Stomach (tissue), 8 donors: ENCODE measurements at regions not wholly inside any gene's neighbourhood (a gene's known extent, or its start where the extent isn't known, plus 50 kb on each side); places are given as distances from the start of the nearest gene placed in this dataset.
A peak's percentile ranks its signal among the peaks of the same experiment; 100 is the strongest.

Experiments
- DNase-seq, 2 donors: peaks; one replicate each; pipeline versions ENCODE4 v3.0.0 to v3.0.0-alpha.2; 2013 to 2019
- H3K27ac ChIP-seq, 5 donors: fragments of 200-600 bp in 4 of 5; sonication (generic) in 4 of 5; one replicate each; pipeline ENCODE4 v1.5.1; 2013 to 2019; ENCODE audit warnings: mild to moderate bottlenecking in 1 of 5, moderate library complexity in 1 of 5
- H3K27me3 ChIP-seq, 3 donors: fragments of 200-600 bp; sonication (generic); one replicate each; pipeline ENCODE4 v1.5.1; 2017 to 2019; ENCODE audit warnings: mixed run types in 1 of 3
- H3K36me3 ChIP-seq, 4 donors: fragments of 200-600 bp; sonication (generic); 1 replicate in 3 of 4; 2 replicates in 1 of 4; pipeline ENCODE4 v1.5.1; 2016 to 2019
- H3K4me1 ChIP-seq, 4 donors: fragments of 200-600 bp; sonication (generic); one replicate each; pipeline ENCODE4 v1.5.1; 2016 to 2019
- H3K4me3 ChIP-seq, 4 donors: fragments of 200-600 bp; sonication (generic) in 3 of 4; one replicate each; pipeline ENCODE4 v1.5.1; 2016 to 2019; ENCODE audit warnings: mild to moderate bottlenecking in 1 of 4
- H3K9me3 ChIP-seq, 4 donors: fragments of 200-600 bp; sonication (generic); one replicate each; pipeline ENCODE4 v1.5.1; 2016 to 2019
- EP300 ChIP-seq: sonication (generic); formaldehyde crosslinking; IDR thresholded peaks from one replicate; pipeline ENCODE4 v1.6.1; 2017; ENCODE audit warnings: antibody characterized with exemption
- POLR2A ChIP-seq, 4 donors: fragments of 450-650 bp; IDR thresholded peaks; one replicate each; pipeline ENCODE4 v1.6.1; 2016; ENCODE audit warnings: antibody characterized with exemption in 4 of 4, control low read depth in 2 of 4, mild to moderate bottlenecking in 1 of 4, moderate library complexity in 1 of 4
- POLR2AphosphoS5 ChIP-seq, 3 donors: sonication (generic); formaldehyde crosslinking; IDR thresholded peaks; one replicate each; pipeline ENCODE4 v1.6.1; 2016; ENCODE audit warnings: antibody characterized with exemption in 3 of 3
- WGBS, 5 donors: extraction: QIAGEN DNeasy Blood & Tissue Kit in 3 of 5; methylation state at CpG; one replicate each; pipeline versions ENCODE4 v1.1.5 to v1.1.7; 2013 to 2018; 5-methylcytosine and 5-hydroxymethylcytosine counted together
- intact Hi-C: fragments of 100-400 bp; cut with DNase I; formaldehyde crosslinking; loops from one replicate; pipeline ENCODE4 v1.15.1; 2023; ENCODE audit warnings: low total_unique reads
- TF ChIP-seq, protein P1 (sequence below), 7 experiments: fragments of 450-650 bp in 4 of 7; fragments of 200-600 bp in 3 of 7; sonication (generic) in 3 of 7; IDR thresholded peaks; one replicate each; pipeline ENCODE4 v1.5.1; 2016 to 2019; ENCODE audit warnings: antibody characterized with exemption in 7 of 7, control low read depth in 2 of 7, mild to moderate bottlenecking in 1 of 7
- donor health status: healthy with polysubstance abuse.
- donor health status: Bipolar disorder and iron deficiency.
- donor health status: healthy.

DNA sequence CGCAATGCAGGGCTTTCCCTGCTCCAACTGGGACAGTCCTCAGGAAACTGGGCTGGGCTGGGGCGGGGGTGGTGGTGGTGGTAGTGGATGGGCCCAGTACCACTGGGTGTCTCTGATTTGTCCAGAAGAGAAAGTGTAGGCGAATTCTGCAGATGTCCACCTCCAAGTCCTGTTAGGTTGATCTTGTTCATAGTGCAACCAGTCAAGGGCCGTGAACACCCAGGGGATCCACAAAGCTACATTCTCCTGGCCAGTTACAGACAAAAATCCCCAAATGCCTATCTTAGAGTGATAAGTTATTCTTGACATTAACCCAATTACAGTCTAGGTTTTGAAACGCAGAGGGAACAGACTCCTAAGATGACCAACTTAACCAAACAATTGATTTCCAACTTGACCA is 97.5 kb upstream of the SHB start:
- Histone ChIP-seq H3K4me1 (no peaks in the 10 kb centered on the region), H3K4me3 (no peak overlapping the region), H3K9me3 (peaks cover 8 to 25% (median 19%) of the 10 kb centered on the region in 4 donors), H3K27me3 (no peaks in the 10 kb centered on the region), H3K27ac (no peak overlapping the region), H3K36me3 (no peaks in the 10 kb centered on the region)
- 91 to 97% (median 93%) methylated on average over 5 of the region's 5 CpGs for WGBS, 5 donors
- intact Hi-C loops: no loop called here
- DNase-seq: no peak
- TF ChIP-seq, protein P1, sequence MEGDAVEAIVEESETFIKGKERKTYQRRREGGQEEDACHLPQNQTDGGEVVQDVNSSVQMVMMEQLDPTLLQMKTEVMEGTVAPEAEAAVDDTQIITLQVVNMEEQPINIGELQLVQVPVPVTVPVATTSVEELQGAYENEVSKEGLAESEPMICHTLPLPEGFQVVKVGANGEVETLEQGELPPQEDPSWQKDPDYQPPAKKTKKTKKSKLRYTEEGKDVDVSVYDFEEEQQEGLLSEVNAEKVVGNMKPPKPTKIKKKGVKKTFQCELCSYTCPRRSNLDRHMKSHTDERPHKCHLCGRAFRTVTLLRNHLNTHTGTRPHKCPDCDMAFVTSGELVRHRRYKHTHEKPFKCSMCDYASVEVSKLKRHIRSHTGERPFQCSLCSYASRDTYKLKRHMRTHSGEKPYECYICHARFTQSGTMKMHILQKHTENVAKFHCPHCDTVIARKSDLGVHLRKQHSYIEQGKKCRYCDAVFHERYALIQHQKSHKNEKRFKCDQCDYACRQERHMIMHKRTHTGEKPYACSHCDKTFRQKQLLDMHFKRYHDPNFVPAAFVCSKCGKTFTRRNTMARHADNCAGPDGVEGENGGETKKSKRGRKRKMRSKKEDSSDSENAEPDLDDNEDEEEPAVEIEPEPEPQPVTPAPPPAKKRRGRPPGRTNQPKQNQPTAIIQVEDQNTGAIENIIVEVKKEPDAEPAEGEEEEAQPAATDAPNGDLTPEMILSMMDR (IDR thresholded peaks at IDR 0.05): no peak
- TF ChIP-seq POLR2AphosphoS5 (IDR thresholded peaks at IDR 0.05) (no peak), POLR2A (IDR thresholded peaks at IDR 0.05) (no peak), EP300 (no peak)

DNA sequence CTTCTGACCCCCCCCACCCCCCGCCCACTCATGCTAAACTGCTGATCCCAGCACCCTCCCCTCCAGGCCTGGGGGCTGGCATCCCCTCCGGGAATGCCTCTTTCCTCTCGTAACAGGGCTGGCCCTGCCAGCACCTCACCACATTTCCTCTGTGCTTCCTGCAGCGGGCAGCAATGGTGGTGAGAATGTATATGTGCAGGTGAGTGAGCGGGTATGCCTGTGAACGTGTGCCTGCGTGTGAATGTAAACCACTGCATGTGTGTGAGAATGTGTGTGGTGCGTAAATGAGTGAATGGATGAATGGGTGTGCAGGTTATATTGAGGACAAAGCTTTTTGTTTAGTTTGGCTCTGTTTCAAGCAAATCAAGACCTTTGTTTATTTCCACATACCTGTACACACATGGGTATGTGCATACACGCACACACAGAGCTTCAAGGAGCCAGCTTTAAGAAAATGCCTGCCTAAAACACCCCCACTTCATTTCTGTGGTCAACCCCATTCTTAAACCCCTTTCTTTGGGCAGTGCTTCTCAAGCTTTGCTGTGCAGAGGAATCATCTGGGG is 95.7 kb upstream of the SHB start:
- 52 to 72% (median 63%) methylated on average over 8 to 9 of the region's 9 CpGs for WGBS, 5 donors
- Histone ChIP-seq H3K4me1 (no peaks in the 10 kb centered on the region), H3K27me3 (no peaks in the 10 kb centered on the region), H3K9me3 (peaks cover 0 to 7% (median 1%) of the 10 kb centered on the region in 4 donors), H3K4me3 (no peak overlapping the region), H3K36me3 (no peaks in the 10 kb centered on the region), H3K27ac (no peak overlapping the region)
- intact Hi-C loops: no loop called here
- TF ChIP-seq, protein P1 (IDR thresholded peaks at IDR 0.05): no peak
- TF ChIP-seq POLR2A (IDR thresholded peaks at IDR 0.05): no peak
- no peak for TF ChIP-seq EP300
- TF ChIP-seq POLR2AphosphoS5 (IDR thresholded peaks at IDR 0.05): no peak
- peak in 1 of 2 donors; percentile 16 for DNase-seq

DNA sequence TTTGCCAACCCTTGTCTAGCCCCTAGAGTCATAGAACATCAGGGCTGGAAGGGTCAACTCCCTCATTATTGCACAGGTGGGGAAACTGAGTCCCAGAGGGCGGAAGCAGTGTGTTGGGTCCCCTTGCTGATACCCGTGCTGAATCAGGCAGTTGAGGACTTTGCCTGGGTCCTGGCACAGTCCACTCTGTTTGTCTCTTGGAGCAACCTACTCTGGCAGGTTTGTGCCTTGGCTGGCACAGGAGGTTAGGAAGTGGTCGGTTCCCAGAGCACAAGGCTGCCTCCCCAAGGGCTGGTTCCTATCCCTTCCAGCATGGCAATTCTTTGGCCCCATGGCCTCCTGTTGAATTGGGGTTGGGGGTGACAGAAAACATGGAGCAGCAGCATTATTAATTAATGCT is 94.5 kb upstream of the SHB start:
- no peak overlapping the region for H3K27ac ChIP-seq
- H3K4me1 ChIP-seq: no peaks in the 10 kb centered on the region
- 51 to 90% (median 72%) methylated on average over 2 to 3 of the region's 3 CpGs for WGBS, 5 donors
- no peaks in the 10 kb centered on the region for H3K36me3 ChIP-seq
- no peak for DNase-seq
- intact Hi-C loops: no loop called here
- H3K4me3 ChIP-seq: no peak overlapping the region
- no peaks in the 10 kb centered on the region for H3K27me3 ChIP-seq
- no peak for TF ChIP-seq EP300
- H3K9me3 ChIP-seq: no peaks in the 10 kb centered on the region

DNA sequence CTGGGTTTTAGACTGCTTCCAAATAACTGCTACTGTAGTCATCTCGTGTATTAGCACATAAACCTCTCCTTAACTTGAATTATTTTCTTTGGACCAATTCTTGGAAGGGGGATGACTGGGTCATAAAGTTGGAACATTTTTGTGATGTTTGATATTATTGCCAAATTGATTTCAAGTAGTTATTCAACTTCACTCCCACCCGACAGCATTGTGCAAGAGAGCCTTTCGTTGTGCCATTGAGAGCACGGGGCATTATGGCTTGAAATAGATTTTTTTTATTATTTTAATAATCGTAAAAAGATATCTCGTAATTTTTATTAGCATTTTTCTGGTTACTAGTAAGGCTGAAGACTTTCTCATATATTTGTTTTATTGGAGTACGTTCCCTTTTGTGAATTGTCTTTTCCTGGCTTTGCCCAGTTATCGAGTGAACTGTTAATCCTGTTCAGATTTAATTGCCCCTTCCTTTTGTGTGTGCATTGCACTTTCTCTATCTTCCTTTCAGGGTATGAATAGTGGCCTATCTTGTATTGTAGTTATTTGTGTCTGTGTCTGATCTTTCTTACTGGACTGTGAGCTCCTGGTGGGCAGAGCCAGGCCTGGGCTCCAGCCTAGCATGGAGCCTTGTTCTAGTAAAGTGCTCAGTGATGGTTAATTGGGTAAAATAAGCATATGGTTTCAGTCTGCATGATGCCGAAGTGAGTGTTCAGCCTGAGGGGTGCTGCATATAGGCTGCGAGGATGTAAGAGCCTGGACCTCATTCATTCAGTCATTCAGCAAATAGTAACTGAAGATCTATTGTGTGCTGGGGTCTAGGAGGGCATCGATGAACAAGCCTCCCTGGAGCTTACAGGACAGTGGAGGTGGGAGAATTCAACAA is 93.5 kb upstream of the SHB start:
- no peak for DNase-seq
- no peaks in the 10 kb centered on the region for H3K36me3 ChIP-seq
- intact Hi-C loops: no loop called here
- no peaks in the 10 kb centered on the region for H3K9me3 ChIP-seq
- no peak overlapping the region for H3K4me3 ChIP-seq
- TF ChIP-seq, protein P1 (IDR thresholded peaks at IDR 0.05): no peak
- TF ChIP-seq POLR2AphosphoS5 (IDR thresholded peaks at IDR 0.05): no peak
- TF ChIP-seq POLR2A (IDR thresholded peaks at IDR 0.05): no peak
- no peak for TF ChIP-seq EP300
- H3K27ac ChIP-seq: no peak overlapping the region
- WGBS, 5 donors: 77 to 88% (median 83%) methylated on average over 11 of the region's 11 CpGs
- no peaks in the 10 kb centered on the region for H3K4me1 ChIP-seq
- no peaks in the 10 kb centered on the region for H3K27me3 ChIP-seq
